ENCODE measurements at regions not wholly inside any gene's neighbourhood (a gene's known extent, or its start where the extent isn't known, plus 50 kb on each side); places are given as distances from the start of the nearest gene placed in this dataset.
A peak's percentile ranks its signal among the peaks of the same experiment; 100 is the strongest.

GRCh38 chr6:27631609-27631916, 158.7 kb upstream of the ZNF184 start:
- DNase-seq (ENCODE audit: unreplicated experiment): no peak
- H3K27me3 Mint-ChIP-seq (ENCODE audit: insufficient read depth, unreplicated experiment): no peaks in the 10 kb centered on the region
- H3K36me3 Mint-ChIP-seq (ENCODE audit: insufficient read depth, unreplicated experiment): peaks cover 19% of the 10 kb centered on the region
- peak overlapping the region; percentile 73 for H3K27ac Mint-ChIP-seq (ENCODE audit: low read depth, unreplicated experiment)
- intact Hi-C loops (cut with micrococcal nuclease): loop anchor here (1.0 to 5.0 kb wide), 2 partner anchors 41 to 56 kb away; no protein-coding TSS in a partner anchor
- H3K9me3 Mint-ChIP-seq (ENCODE audit: unreplicated experiment): peaks cover 6% of the 10 kb centered on the region
- no peaks in the 10 kb centered on the region for H3K4me1 Mint-ChIP-seq (ENCODE audit: insufficient read depth, unreplicated experiment)
- no TSS peak for BruUV-seq (replicated peaks)
- peak overlapping the region; percentile 85 for H3K4me3 Mint-ChIP-seq (ENCODE audit: unreplicated experiment)
- no peak for TF ChIP-seq CTCF (IDR thresholded peaks at IDR 0.05; ENCODE audit: unreplicated experiment)
- ChIA-PET POLR2A (interaction anchor here (0.6 to 4.6 kb wide), 8 partner anchors 13 to 453 kb away, joined by 3 to 57 read pairs (median 5); no protein-coding TSS in a partner anchor), CTCF (interaction anchor here (0.6 to 4.2 kb wide), 11 partner anchors 11 to 333 kb away, joined by 3 to 11 read pairs (median 3); no protein-coding TSS in a partner anchor)

GRCh38 chr6:27630727-27631608, 158.1 kb upstream of the ZNF184 start:
- Mint-ChIP-seq H3K9me3 (ENCODE audit: unreplicated experiment) (peaks cover 6% of the 10 kb centered on the region), H3K36me3 (ENCODE audit: insufficient read depth, unreplicated experiment) (peaks cover 19% of the 10 kb centered on the region), H3K27me3 (ENCODE audit: insufficient read depth, unreplicated experiment) (no peaks in the 10 kb centered on the region), H3K4me3 (ENCODE audit: unreplicated experiment) (peak overlapping the region; percentile 85), H3K4me1 (ENCODE audit: insufficient read depth, unreplicated experiment) (no peaks in the 10 kb centered on the region), H3K27ac (ENCODE audit: low read depth, unreplicated experiment) (peak overlapping the region; percentile 73)
- ChIA-PET CTCF (interaction anchor here (0.5 to 4.2 kb wide), 14 partner anchors 11 to 333 kb away, joined by 3 to 11 read pairs (median 3); no protein-coding TSS in a partner anchor), POLR2A (interaction anchor here (0.6 to 4.6 kb wide), 18 partner anchors 12 to 1077 kb away, joined by 3 to 57 read pairs (median 4); no protein-coding TSS in a partner anchor)
- DNase-seq (ENCODE audit: unreplicated experiment): peak; percentile 79
- intact Hi-C loops (cut with micrococcal nuclease): loop anchor here (1.0 to 5.0 kb wide), 2 partner anchors 41 to 56 kb away; no protein-coding TSS in a partner anchor
- TSS peak; percentile 100 for BruUV-seq (replicated peaks)
- no peak for TF ChIP-seq CTCF (IDR thresholded peaks at IDR 0.05; ENCODE audit: unreplicated experiment)

GRCh38 chr6:27624694-27625262, 151.9 kb upstream of the ZNF184 start:
- Mint-ChIP-seq H3K4me3 (ENCODE audit: unreplicated experiment) (no peak overlapping the region), H3K9me3 (ENCODE audit: unreplicated experiment) (no peaks in the 10 kb centered on the region), H3K27ac (ENCODE audit: low read depth, unreplicated experiment) (no peak overlapping the region), H3K27me3 (ENCODE audit: insufficient read depth, unreplicated experiment) (no peaks in the 10 kb centered on the region), H3K4me1 (ENCODE audit: insufficient read depth, unreplicated experiment) (no peaks in the 10 kb centered on the region), H3K36me3 (ENCODE audit: insufficient read depth, unreplicated experiment) (peaks cover 5% of the 10 kb centered on the region)
- intact Hi-C loops (cut with micrococcal nuclease): no loop called here
- ChIA-PET CTCF (interaction anchor here (0.6 to 1.2 kb wide), 5 partner anchors 15 to 373 kb away, joined by 3 to 6 read pairs (median 4); no protein-coding TSS in a partner anchor), POLR2A (interaction anchor here (0.7 kb wide), 2 partner anchors 120 to 1946 kb away, joined by 3 read pairs; no protein-coding TSS in a partner anchor)
- no peak for TF ChIP-seq CTCF (IDR thresholded peaks at IDR 0.05; ENCODE audit: unreplicated experiment)
- BruUV-seq (replicated peaks): no TSS peak
- DNase-seq (ENCODE audit: unreplicated experiment): no peak

GRCh38 chr6:27623103-27623502, 150.2 kb upstream of the ZNF184 start:
- CTCF ChIA-PET: interaction anchor here (0.6 kb wide), 1 partner anchor 27 kb away, joined by 3 read pairs; no protein-coding TSS in a partner anchor
- Mint-ChIP-seq H3K27me3 (ENCODE audit: insufficient read depth, unreplicated experiment) (no peaks in the 10 kb centered on the region), H3K4me3 (ENCODE audit: unreplicated experiment) (no peak overlapping the region), H3K27ac (ENCODE audit: low read depth, unreplicated experiment) (no peak overlapping the region), H3K36me3 (ENCODE audit: insufficient read depth, unreplicated experiment) (peaks cover 1% of the 10 kb centered on the region), H3K4me1 (ENCODE audit: insufficient read depth, unreplicated experiment) (peaks cover 2% of the 10 kb centered on the region), H3K9me3 (ENCODE audit: unreplicated experiment) (no peaks in the 10 kb centered on the region)
- DNase-seq (ENCODE audit: unreplicated experiment): no peak
- intact Hi-C loops (cut with micrococcal nuclease): no loop called here
- no peak for TF ChIP-seq CTCF (IDR thresholded peaks at IDR 0.05; ENCODE audit: unreplicated experiment)
- BruUV-seq (replicated peaks): no TSS peak
- POLR2A ChIA-PET: interaction anchor here (1.2 kb wide), 1 partner anchor 14 kb away, joined by 5 read pairs; no protein-coding TSS in a partner anchor

All from MCF 10A (cell line).